ENCODE measurements at regions not wholly inside any gene's neighbourhood (a gene's known extent, or its start where the extent isn't known, plus 50 kb on each side); places are given as distances from the start of the nearest gene placed in this dataset.

GRCh38 chr12:132393991-132394949 is 64.9 kb upstream of the GALNT9 start:
- DNase-seq (ENCODE audit: low read depth), result no peak
- no peak for TF ChIP-seq CTCF (IDR thresholded peaks at IDR 0.05; ENCODE audit: low read depth, low read length, missing control alignments)
- H3K4me3 ChIP-seq (ENCODE audit: low read depth, low read length), result no peak overlapping the region
- in situ Hi-C loops (cut with HindIII; ENCODE audit: low sequenced_read_pairs), result no loop called here

- H3K4me3 ChIP-seq (ENCODE audit: low read depth, low read length), result no peak overlapping the region
- in situ Hi-C loops (cut with HindIII; ENCODE audit: low sequenced_read_pairs), result no loop called here
- no peak for TF ChIP-seq CTCF (IDR thresholded peaks at IDR 0.05; ENCODE audit: low read depth, low read length, missing control alignments)
- DNase-seq (ENCODE audit: low read depth), result no peak
Observed at GRCh38 chr12:132393245-132393795, 63.9 kb upstream of the GALNT9 start.

- no peak for TF ChIP-seq CTCF (IDR thresholded peaks at IDR 0.05; ENCODE audit: low read depth, low read length, missing control alignments)
- no peak overlapping the region for H3K4me3 ChIP-seq (ENCODE audit: low read depth, low read length)
- in situ Hi-C loops (cut with HindIII; ENCODE audit: low sequenced_read_pairs), result no loop called here
- DNase-seq (ENCODE audit: low read depth), result no peak
Observed at GRCh38 chr12:132392389-132393244, 63.2 kb upstream of the GALNT9 start.

- H3K4me3 ChIP-seq (ENCODE audit: low read depth, low read length), result no peak overlapping the region
- TF ChIP-seq CTCF (IDR thresholded peaks at IDR 0.05; ENCODE audit: low read depth, low read length, missing control alignments), result no peak
- DNase-seq (ENCODE audit: low read depth), result no peak
- in situ Hi-C loops (cut with HindIII; ENCODE audit: low sequenced_read_pairs), result no loop called here
Observed at GRCh38 chr12:132391326-132392041, 62.1 kb upstream of the GALNT9 start.

- no peak for DNase-seq (ENCODE audit: low read depth)
- in situ Hi-C loops (cut with HindIII; ENCODE audit: low sequenced_read_pairs), result no loop called here
- TF ChIP-seq CTCF (IDR thresholded peaks at IDR 0.05; ENCODE audit: low read depth, low read length, missing control alignments), result no peak
- H3K4me3 ChIP-seq (ENCODE audit: low read depth, low read length), result no peak overlapping the region
Observed at GRCh38 chr12:132390287-132391076, 61.1 kb upstream of the GALNT9 start.
